ENCODE measurements at regions not wholly inside any gene's neighbourhood (a gene's known extent, or its start where the extent isn't known, plus 50 kb on each side); places are given as distances from the start of the nearest gene placed in this dataset.

DNA sequence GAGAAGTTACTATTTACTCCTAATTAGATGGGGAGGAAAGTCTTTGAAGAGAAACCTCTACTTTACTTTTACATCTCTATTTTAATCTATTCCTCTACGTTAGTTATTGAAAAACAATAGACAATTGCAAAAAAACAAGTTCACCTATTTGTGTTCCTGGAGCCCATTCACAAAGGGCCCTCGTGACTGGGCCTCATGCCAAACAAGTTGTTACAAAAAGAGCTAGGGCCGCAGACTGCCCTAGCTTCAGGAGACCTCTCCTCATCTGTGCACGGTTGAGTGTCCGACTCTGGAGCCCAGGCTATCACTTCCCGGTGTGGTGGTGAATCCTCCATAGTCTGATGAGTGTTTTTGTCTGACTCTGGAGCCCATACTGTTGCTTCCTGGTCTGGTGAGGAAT lies 190.9 kb downstream of the ZNF486 start:
- Histone ChIP-seq H3K4me3 (no peak overlapping the region), H3K9me3 (peaks cover 0 to 51% (median 7%) of the 10 kb centered on the region in 4 donors), H3K27ac (peak overlapping the region in 3 of 5 donors; percentile 35 to 81 (median 49)), H3K36me3 (no peaks in the 10 kb centered on the region), H3K4me1 (no peaks in the 10 kb centered on the region), H3K27me3 (no peaks in the 10 kb centered on the region)
- TF ChIP-seq POLR2AphosphoS5 (IDR thresholded peaks at IDR 0.05) (no peak), POLR2A (IDR thresholded peaks at IDR 0.05) (no peak), EP300 (IDR thresholded peaks at IDR 0.05) (no peak)
- TF ChIP-seq, protein P1, sequence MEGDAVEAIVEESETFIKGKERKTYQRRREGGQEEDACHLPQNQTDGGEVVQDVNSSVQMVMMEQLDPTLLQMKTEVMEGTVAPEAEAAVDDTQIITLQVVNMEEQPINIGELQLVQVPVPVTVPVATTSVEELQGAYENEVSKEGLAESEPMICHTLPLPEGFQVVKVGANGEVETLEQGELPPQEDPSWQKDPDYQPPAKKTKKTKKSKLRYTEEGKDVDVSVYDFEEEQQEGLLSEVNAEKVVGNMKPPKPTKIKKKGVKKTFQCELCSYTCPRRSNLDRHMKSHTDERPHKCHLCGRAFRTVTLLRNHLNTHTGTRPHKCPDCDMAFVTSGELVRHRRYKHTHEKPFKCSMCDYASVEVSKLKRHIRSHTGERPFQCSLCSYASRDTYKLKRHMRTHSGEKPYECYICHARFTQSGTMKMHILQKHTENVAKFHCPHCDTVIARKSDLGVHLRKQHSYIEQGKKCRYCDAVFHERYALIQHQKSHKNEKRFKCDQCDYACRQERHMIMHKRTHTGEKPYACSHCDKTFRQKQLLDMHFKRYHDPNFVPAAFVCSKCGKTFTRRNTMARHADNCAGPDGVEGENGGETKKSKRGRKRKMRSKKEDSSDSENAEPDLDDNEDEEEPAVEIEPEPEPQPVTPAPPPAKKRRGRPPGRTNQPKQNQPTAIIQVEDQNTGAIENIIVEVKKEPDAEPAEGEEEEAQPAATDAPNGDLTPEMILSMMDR (IDR thresholded peaks at IDR 0.05), result no peak
- DNase-seq, result no peak
- intact Hi-C loops (cut with DNase I; ENCODE audit: low total_unique reads), result no loop called here
- WGBS, 5 donors, result 57 to 71% (median 59%) methylated on average over 6 of the region's 6 CpGs

DNA sequence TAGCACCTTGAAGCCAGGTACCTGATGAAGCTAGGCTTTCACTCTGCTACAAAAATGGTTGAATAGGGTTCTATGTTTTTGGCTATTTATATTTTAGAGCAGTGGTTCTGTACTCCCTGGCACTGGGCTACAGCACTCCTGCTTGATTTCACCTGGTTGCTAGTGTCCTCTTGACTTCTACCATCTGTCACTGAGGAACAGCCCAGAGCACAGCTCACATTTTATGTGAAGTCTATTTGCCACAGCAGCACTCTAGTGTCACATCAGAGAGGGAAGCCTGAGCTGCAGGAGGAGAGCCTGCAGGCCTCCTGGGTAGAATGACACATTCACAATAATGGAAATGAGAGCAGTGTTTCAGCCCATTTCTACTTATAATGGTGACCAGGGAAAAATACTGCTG lies 184.2 kb downstream of the ZNF486 start:
- H3K4me1 ChIP-seq, result no peaks in the 10 kb centered on the region
- intact Hi-C loops (cut with DNase I; ENCODE audit: low total_unique reads), result no loop called here
- H3K9me3 ChIP-seq, result peaks cover 0 to 12% (median 2%) of the 10 kb centered on the region in 4 donors
- no peaks in the 10 kb centered on the region for H3K27me3 ChIP-seq
- DNase-seq, result peak in 1 of 2 donors; percentile 19
- no peak overlapping the region for H3K27ac ChIP-seq
- H3K4me3 ChIP-seq, result no peak overlapping the region
- no peaks in the 10 kb centered on the region for H3K36me3 ChIP-seq
- TF ChIP-seq POLR2A (IDR thresholded peaks at IDR 0.05) (no peak), POLR2AphosphoS5 (IDR thresholded peaks at IDR 0.05) (no peak), EP300 (IDR thresholded peaks at IDR 0.05) (no peak)
- TF ChIP-seq, protein P1 (IDR thresholded peaks at IDR 0.05), result no peak

DNA sequence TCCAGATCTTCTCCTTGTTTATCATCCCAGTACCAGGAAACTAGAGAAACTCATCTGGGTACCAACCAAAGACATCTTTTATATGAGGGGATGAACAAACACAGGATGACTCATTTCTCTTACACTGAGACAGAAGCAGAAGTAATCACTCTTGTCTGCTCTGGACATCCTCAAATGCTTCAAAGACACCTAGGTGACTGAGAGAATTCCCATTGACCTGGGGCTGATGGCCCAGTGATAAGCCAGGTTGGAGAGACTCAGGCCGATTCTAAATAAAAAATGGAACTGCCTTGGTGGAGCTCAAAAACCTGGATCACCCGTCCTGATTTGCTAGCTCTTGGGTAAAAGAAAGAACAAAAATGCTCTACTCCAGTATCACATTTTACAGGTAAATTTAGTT lies 182.2 kb downstream of the ZNF486 start:
- H3K9me3 ChIP-seq, result peaks cover 0 to 7% (median 0%) of the 10 kb centered on the region in 4 donors
- no peak overlapping the region for H3K27ac ChIP-seq
- no peaks in the 10 kb centered on the region for H3K27me3 ChIP-seq
- DNase-seq, result no peak
- no peaks in the 10 kb centered on the region for H3K4me1 ChIP-seq
- no peak overlapping the region for H3K4me3 ChIP-seq
- WGBS, 5 donors, result 79 to 89% (median 87%) methylated on average over 2 of the region's 2 CpGs
- TF ChIP-seq, protein P1 (IDR thresholded peaks at IDR 0.05), result no peak
- no peak for TF ChIP-seq POLR2AphosphoS5 (IDR thresholded peaks at IDR 0.05)
- TF ChIP-seq EP300 (IDR thresholded peaks at IDR 0.05), result no peak
- no peak for TF ChIP-seq POLR2A (IDR thresholded peaks at IDR 0.05)
- intact Hi-C loops (cut with DNase I; ENCODE audit: low total_unique reads), result no loop called here
- no peaks in the 10 kb centered on the region for H3K36me3 ChIP-seq

DNA sequence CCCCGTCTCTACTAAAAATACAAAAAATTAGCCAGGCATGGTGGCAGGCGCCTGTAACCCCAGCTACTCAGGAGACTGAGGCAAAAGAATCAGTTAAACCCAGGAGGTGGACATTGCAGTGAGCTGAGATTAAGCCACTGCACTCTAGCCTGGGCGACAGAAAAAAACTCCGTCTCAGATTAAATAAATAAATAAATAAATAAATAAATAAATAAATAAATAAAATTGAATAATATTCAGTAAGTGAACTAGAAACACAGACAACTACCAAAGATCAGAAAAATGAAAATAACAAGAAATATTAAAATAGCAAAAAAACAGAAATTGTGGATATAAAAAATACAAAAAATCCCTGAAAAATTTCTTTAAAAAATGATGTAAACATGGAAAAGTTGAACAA lies 172.4 kb downstream of the ZNF486 start:
- intact Hi-C loops (cut with DNase I; ENCODE audit: low total_unique reads), result no loop called here
- Histone ChIP-seq H3K36me3 (no peaks in the 10 kb centered on the region), H3K4me1 (no peaks in the 10 kb centered on the region)

More for the DNA sequence above, 172.4 kb downstream of the ZNF486 start:
- H3K4me3 ChIP-seq, result no peak overlapping the region
- no peak for DNase-seq
- 89 to 96% (median 94%) methylated on average over 4 of the region's 4 CpGs for WGBS, 5 donors
- H3K27me3 ChIP-seq, result no peaks in the 10 kb centered on the region
- H3K9me3 ChIP-seq, result no peaks in the 10 kb centered on the region
- H3K27ac ChIP-seq, result no peak overlapping the region
- no peak for TF ChIP-seq POLR2A (IDR thresholded peaks at IDR 0.05)
- no peak for TF ChIP-seq POLR2AphosphoS5 (IDR thresholded peaks at IDR 0.05)
- TF ChIP-seq, protein P1 (IDR thresholded peaks at IDR 0.05), result no peak
- TF ChIP-seq EP300 (IDR thresholded peaks at IDR 0.05), result no peak
